PFSK-1 (cell line): ENCODE measurements at regions not wholly inside any gene's neighbourhood (a gene's known extent, or its start where the extent isn't known, plus 50 kb on each side); places are given as distances from the start of the nearest gene placed in this dataset.

Experiments
- POLR2AphosphoS5 ChIP-seq: IDR thresholded peaks from 2 replicates; pipeline ENCODE4 v1.6.1; 2012; ENCODE audit warnings: low read depth, mild to moderate bottlenecking, control low read depth, low read length, moderate library complexity
- SIN3A ChIP-seq: IDR thresholded peaks from 2 replicates; pipeline ENCODE4 v1.6.1; 2012; ENCODE audit warnings: mild to moderate bottlenecking, low read length, moderate library complexity, borderline replicate concordance; ENCODE audit not compliant: insufficient read depth
- TAF1 ChIP-seq: IDR thresholded peaks from 2 replicates; pipeline ENCODE4 v1.6.1; 2012; ENCODE audit warnings: low read length, control low read depth, borderline replicate concordance; ENCODE audit not compliant: insufficient read depth
- TF ChIP-seq, protein P1 (sequence below), 2 experiments: IDR thresholded peaks; 2 replicates each; pipeline versions ENCODE4 v1.6.1 to v1.8.0; 2011 to 2012; ENCODE audit warnings: low read depth in 2 of 2, low read length in 2 of 2, control low read depth in 1 of 2, inconsistent platforms in 1 of 2, mild to moderate bottlenecking in 1 of 2, moderate library complexity in 1 of 2; ENCODE audit not compliant: insufficient read depth in 1 of 2

- TF ChIP-seq POLR2AphosphoS5 (no peak), TAF1 (no peak), SIN3A (no peak)
- TF ChIP-seq, protein P1, sequence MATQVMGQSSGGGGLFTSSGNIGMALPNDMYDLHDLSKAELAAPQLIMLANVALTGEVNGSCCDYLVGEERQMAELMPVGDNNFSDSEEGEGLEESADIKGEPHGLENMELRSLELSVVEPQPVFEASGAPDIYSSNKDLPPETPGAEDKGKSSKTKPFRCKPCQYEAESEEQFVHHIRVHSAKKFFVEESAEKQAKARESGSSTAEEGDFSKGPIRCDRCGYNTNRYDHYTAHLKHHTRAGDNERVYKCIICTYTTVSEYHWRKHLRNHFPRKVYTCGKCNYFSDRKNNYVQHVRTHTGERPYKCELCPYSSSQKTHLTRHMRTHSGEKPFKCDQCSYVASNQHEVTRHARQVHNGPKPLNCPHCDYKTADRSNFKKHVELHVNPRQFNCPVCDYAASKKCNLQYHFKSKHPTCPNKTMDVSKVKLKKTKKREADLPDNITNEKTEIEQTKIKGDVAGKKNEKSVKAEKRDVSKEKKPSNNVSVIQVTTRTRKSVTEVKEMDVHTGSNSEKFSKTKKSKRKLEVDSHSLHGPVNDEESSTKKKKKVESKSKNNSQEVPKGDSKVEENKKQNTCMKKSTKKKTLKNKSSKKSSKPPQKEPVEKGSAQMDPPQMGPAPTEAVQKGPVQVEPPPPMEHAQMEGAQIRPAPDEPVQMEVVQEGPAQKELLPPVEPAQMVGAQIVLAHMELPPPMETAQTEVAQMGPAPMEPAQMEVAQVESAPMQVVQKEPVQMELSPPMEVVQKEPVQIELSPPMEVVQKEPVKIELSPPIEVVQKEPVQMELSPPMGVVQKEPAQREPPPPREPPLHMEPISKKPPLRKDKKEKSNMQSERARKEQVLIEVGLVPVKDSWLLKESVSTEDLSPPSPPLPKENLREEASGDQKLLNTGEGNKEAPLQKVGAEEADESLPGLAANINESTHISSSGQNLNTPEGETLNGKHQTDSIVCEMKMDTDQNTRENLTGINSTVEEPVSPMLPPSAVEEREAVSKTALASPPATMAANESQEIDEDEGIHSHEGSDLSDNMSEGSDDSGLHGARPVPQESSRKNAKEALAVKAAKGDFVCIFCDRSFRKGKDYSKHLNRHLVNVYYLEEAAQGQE (IDR thresholded peaks at IDR 0.05; ENCODE audit: insufficient read depth in 1 of 2, low read depth in 2 of 2, low read length in 2 of 2): no peak
Observed at GRCh38 chr4:32470087-32470585, 1750.0 kb downstream of the PCDH7 start.
